Liver (tissue), 8 donors: ENCODE measurements at regions not wholly inside any gene's neighbourhood (a gene's known extent, or its start where the extent isn't known, plus 50 kb on each side); places are given as distances from the start of the nearest gene placed in this dataset.

Experiments
- DNase-seq: peaks from one replicate; pipeline ENCODE4 v3.0.0-alpha.2; 2017; ENCODE audit warnings: low spot score
- H3K27ac ChIP-seq, 2 donors: one replicate each; pipeline ENCODE4 v1.7.0; 2013; ENCODE audit warnings: inconsistent platforms in 2 of 2, low read length in 2 of 2, control low read depth in 1 of 2, low read depth in 1 of 2, mild to moderate bottlenecking in 1 of 2
- H3K27me3 ChIP-seq, 4 donors: one replicate each; pipeline versions ENCODE4 v1.6.1 to v1.7.0; 2013; ENCODE audit warnings: low read length in 3 of 4, inconsistent platforms in 1 of 4, mild to moderate bottlenecking in 1 of 4, moderate library complexity in 1 of 4; ENCODE audit not compliant: control insufficient read depth in 4 of 4, insufficient read depth in 4 of 4
- H3K36me3 ChIP-seq, 4 donors: one replicate each; pipeline versions ENCODE4 v1.6.1 to v1.7.0; 2013; ENCODE audit warnings: low read length in 3 of 4, mild to moderate bottlenecking in 3 of 4, low read depth in 1 of 4, moderate library complexity in 1 of 4; ENCODE audit not compliant: control insufficient read depth in 4 of 4, insufficient read depth in 3 of 4
- H3K4me1 ChIP-seq, 4 donors: one replicate each; pipeline versions ENCODE4 v1.6.1 to v1.7.0; 2013; ENCODE audit warnings: low read length in 3 of 4, mild to moderate bottlenecking in 3 of 4, moderate library complexity in 1 of 4; ENCODE audit not compliant: control insufficient read depth in 4 of 4, insufficient read depth in 4 of 4
- H3K4me3 ChIP-seq, 3 donors: one replicate each; pipeline versions ENCODE4 v1.6.1 to v1.7.0; 2013; ENCODE audit warnings: low read length in 3 of 3, control low read depth in 1 of 3, low read depth in 1 of 3, mild to moderate bottlenecking in 1 of 3
- H3K9ac ChIP-seq, 2 donors: one replicate each; pipeline ENCODE4 v1.7.0; 2013; ENCODE audit warnings: low read length in 2 of 2, mild to moderate bottlenecking in 2 of 2, moderate library complexity in 2 of 2, control low read depth in 1 of 2, low read depth in 1 of 2
- H3K9me3 ChIP-seq, 4 donors: one replicate each; pipeline versions ENCODE4 v1.6.1 to v1.7.0; 2013; ENCODE audit warnings: low read length in 3 of 4; ENCODE audit not compliant: control insufficient read depth in 4 of 4
- ATF3 ChIP-seq: IDR thresholded peaks from 2 replicates; pipeline ENCODE4 v1.6.1; 2016; ENCODE audit warnings: antibody characterized with exemption
- CTCF ChIP-seq: fragments of 150-350 bp; IDR thresholded peaks from 2 replicates; pipeline ENCODE4 v1.5.1; 2017; ENCODE audit warnings: improper control_type of control experiment, low read depth, low read length; ENCODE audit not compliant: missing input control
- EGR1 ChIP-seq, 2 donors: IDR thresholded peaks; 2 replicates each; pipeline ENCODE4 v1.6.1; 2016 to 2018; ENCODE audit warnings: antibody characterized with exemption in 2 of 2, low read depth in 2 of 2
- FOXA1 ChIP-seq: IDR thresholded peaks from 2 replicates; pipeline ENCODE4 v1.6.1; 2016; ENCODE audit warnings: antibody characterized with exemption
- FOXA2 ChIP-seq: IDR thresholded peaks from 2 replicates; pipeline ENCODE4 v1.6.1; 2016; ENCODE audit warnings: antibody characterized with exemption
- HNF4A ChIP-seq, 2 donors: conservative IDR thresholded peaks; 2 replicates each; pipeline ENCODE4 v1.6.1; 2016; ENCODE audit warnings: antibody characterized with exemption in 2 of 2, mild to moderate bottlenecking in 2 of 2
- HNF4G ChIP-seq: IDR thresholded peaks from 2 replicates; pipeline ENCODE4 v1.6.1; 2016; ENCODE audit warnings: antibody characterized with exemption
- MAX ChIP-seq: IDR thresholded peaks from 2 replicates; pipeline ENCODE4 v1.6.1; 2016; ENCODE audit warnings: antibody characterized with exemption
- NR2F2 ChIP-seq: IDR thresholded peaks from 2 replicates; pipeline ENCODE4 v1.6.1; 2016; ENCODE audit warnings: antibody characterized with exemption
- RAD21 ChIP-seq, 2 donors: IDR thresholded peaks; 2 replicates each; pipeline ENCODE4 v1.6.1; 2016; ENCODE audit warnings: antibody characterized with exemption in 2 of 2, mild to moderate bottlenecking in 2 of 2
- RXRA ChIP-seq, 2 donors: IDR thresholded peaks; 2 replicates each; pipeline ENCODE4 v1.6.1; 2017 to 2018; ENCODE audit warnings: antibody characterized with exemption in 2 of 2, mild to moderate bottlenecking in 1 of 2
- YY1 ChIP-seq: IDR thresholded peaks from 2 replicates; pipeline ENCODE4 v1.6.1; 2016; ENCODE audit warnings: antibody characterized with exemption, mild to moderate bottlenecking
- ZBTB33 ChIP-seq: IDR thresholded peaks from 2 replicates; pipeline ENCODE4 v1.6.1; 2016; ENCODE audit warnings: antibody characterized with exemption
- WGBS: extraction: QIAGEN DNeasy Blood & Tissue Kit; methylation state at CpG from one replicate; pipeline ENCODE4 v1.1.7; 2013; 5-methylcytosine and 5-hydroxymethylcytosine counted together
- donor health status: healthy.
- donor health status: healthy.
- donor health status: healthy.
- donor health status: healthy.
- donor health status: healthy.

GRCh38 chr1:157226739-157227138 lies 88.5 kb upstream of the ETV3 start (continued):
- TF ChIP-seq ZBTB33 (no peak), ATF3 (no peak), HNF4G (no peak), YY1 (no peak)

- DNase-seq, result no peak
- TF ChIP-seq FOXA1, result no peak
- TF ChIP-seq HNF4A (conservative IDR thresholded peaks at IDR 0.05), result no peak
- no peak for TF ChIP-seq NR2F2
- TF ChIP-seq RAD21 (IDR thresholded peaks at IDR 0.05), result no peak
- Histone ChIP-seq H3K27me3 (peaks cover 0 to 2% (median 0%) of the 10 kb centered on the region in 4 donors), H3K4me1 (no peaks in the 10 kb centered on the region), H3K27ac (no peak overlapping the region), H3K4me3 (no peak overlapping the region), H3K36me3 (no peaks in the 10 kb centered on the region), H3K9me3 (no peaks in the 10 kb centered on the region), H3K9ac (no peak overlapping the region)
- WGBS, result 70% methylated on average over 2 of the region's 2 CpGs
These were observed 81.4 kb upstream of the ETV3 start for GRCh38 chr1:157219600-157219999.

GRCh38 chr1:157219182-157219581 lies 81.0 kb upstream of the ETV3 start:
- H3K4me1 ChIP-seq, result no peaks in the 10 kb centered on the region
- H3K36me3 ChIP-seq, result no peaks in the 10 kb centered on the region
- no peak overlapping the region for H3K27ac ChIP-seq
- TF ChIP-seq HNF4A (conservative IDR thresholded peaks at IDR 0.05) (no peak), FOXA2 (no peak), NR2F2 (no peak), HNF4G (no peak), MAX (no peak), FOXA1 (no peak), YY1 (no peak), RAD21 (IDR thresholded peaks at IDR 0.05) (no peak), RXRA (IDR thresholded peaks at IDR 0.05) (no peak), CTCF (no peak)
- peaks cover 0 to 2% (median 0%) of the 10 kb centered on the region in 4 donors for H3K27me3 ChIP-seq
- WGBS, result 92% methylated on average over 4 of the region's 4 CpGs
- no peak overlapping the region for H3K9ac ChIP-seq
- H3K4me3 ChIP-seq, result no peak overlapping the region
- DNase-seq, result no peak
- H3K9me3 ChIP-seq, result no peaks in the 10 kb centered on the region

GRCh38 chr1:157218671-157219070 lies 80.5 kb upstream of the ETV3 start:
- Histone ChIP-seq H3K9ac (no peak overlapping the region), H3K27me3 (peaks cover 0 to 2% (median 0%) of the 10 kb centered on the region in 4 donors), H3K27ac (no peak overlapping the region), H3K4me1 (no peaks in the 10 kb centered on the region), H3K4me3 (no peak overlapping the region), H3K36me3 (no peaks in the 10 kb centered on the region), H3K9me3 (no peaks in the 10 kb centered on the region)
- TF ChIP-seq RXRA (IDR thresholded peaks at IDR 0.05) (no peak), EGR1 (IDR thresholded peaks at IDR 0.05; ENCODE audit: low read depth in 2 of 2) (no peak), HNF4A (conservative IDR thresholded peaks at IDR 0.05) (no peak), NR2F2 (no peak), FOXA2 (no peak)
- DNase-seq, result no peak
- WGBS, result 82% methylated on average over 6 of the region's 6 CpGs
